GM19468 (cell line): ENCODE measurements at regions not wholly inside any gene's neighbourhood (a gene's known extent, or its start where the extent isn't known, plus 50 kb on each side); places are given as distances from the start of the nearest gene placed in this dataset.

Source experiments
- ATAC-seq: cut with Tn5 transposase; IDR thresholded peaks from one replicate; pipeline ENCODE4 v1.9.1; 2021; ENCODE audit warnings: mild to moderate bottlenecking, moderate library complexity, moderate number of reproducible peaks; ENCODE audit not compliant: unreplicated experiment; ENCODE audit errors: extremely low read depth

DNA sequence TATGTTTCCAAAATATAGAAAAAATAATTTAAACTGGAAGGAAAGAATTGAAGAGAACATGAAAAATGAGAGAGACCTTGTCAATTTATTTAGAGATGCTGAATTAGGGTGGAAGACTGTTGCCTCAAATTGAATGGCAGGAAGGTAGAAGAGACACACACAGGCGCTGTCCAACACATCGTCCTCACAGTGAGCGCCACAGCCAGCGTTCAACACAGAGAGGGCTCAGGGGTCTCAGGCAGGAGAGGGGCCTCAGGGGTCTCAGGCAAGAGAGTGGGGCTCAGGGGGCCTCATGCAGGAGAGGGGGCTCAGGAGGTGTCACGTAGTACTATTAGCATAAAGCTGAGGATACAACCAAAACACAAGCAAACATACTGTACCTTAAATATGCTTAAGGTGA is 65.7 kb downstream of the TMEM18 start:
- no peak for ATAC-seq

DNA sequence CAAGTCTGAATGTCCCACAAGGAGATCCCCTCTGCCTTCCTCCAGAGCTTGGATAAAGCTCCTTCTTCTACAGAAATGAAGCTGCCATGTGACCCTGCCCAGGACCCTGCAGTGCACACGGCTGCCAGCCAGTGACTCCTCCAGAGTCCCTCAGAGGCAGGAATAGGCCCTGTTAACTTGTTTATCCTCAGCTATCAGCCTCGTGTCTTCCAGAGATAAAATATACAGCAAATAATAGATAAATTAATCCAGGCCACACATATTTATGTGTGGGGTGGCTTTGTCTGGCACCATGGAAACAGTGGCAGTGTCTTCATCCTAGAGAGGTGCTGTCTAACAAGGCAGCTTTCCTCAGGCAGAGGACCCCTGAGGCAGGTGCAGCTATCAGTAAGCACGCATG is 66.7 kb downstream of the TMEM18 start:
- ATAC-seq: no peak

DNA sequence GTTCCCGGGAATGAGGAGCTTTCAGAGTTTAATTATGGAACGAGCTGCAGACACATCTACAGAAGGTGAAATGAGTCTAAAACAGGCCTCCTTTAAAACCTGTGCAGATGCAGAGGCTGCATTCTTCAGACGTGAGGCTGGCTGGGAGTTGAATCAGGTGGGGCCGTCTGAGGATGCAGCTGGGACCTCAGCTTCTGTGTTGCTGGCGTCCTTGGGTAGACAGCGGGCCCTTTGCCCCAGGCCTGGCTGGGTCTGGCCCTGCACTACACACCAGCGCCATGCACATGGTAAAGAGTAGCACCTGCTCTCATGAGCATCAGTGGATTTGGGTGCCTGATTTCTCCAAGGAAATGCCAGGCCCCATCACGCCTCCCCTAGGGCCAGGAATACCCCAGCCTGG is 67.3 kb downstream of the TMEM18 start:
- no peak for ATAC-seq

DNA sequence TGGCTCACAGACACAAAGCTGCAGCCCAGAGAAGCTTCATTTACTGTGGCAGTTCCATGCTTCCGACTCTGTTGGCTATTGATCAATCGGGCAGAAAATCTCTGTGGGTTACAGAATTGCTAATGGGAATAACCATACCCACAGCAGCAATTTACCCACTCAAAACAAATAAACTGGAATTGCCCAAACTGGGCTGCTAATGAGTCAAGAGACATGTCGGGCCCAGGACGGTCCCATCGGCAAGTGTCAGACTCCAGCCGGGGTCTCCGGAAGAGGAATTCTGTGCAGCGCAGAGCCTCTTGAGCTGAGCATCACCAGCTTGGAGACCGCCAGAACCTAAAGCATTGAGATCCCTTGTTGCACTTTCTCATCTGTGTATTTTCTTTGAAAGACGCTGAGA is 67.8 kb downstream of the TMEM18 start:
- no peak for ATAC-seq

DNA sequence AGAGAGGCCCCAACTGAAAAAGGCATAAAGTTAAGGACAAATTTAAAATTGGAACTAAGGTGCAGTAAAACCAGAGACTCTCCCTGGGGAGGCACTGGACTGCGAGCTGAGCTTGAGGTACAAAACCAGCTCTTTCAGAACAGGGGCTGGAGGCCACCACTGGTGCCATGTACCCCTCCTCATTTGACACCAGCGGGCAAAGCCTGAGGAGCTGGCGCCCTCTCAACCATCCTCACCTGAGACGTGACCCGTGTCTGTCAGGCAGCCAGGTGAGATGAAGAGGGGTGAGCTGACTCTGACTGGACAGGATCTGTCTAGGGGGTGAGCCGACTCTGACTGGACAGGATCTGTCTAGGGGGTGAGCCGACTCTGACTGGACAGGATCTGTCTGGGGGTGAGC is 68.5 kb downstream of the TMEM18 start:
- ATAC-seq: no peak

DNA sequence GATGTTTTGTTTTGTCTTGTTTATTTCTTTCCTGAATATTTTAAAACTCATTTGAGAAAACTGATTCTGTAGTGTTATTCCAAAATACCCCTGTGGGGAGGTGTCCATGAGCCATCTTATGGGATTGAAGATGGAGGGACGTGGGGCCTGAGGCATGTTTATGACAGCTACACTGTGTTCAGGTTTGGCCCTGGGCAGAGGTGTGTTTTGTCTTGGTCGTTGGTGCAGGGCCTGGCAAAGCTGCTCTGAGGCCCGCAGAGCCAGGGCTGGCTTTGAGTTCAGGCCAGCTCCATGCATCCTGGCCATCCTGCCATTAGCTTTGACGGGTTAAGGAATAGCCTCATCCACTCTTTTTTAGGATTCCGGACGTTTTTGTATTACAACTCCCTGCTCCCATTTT is 68.9 kb downstream of the TMEM18 start:
- ATAC-seq: no peak

DNA sequence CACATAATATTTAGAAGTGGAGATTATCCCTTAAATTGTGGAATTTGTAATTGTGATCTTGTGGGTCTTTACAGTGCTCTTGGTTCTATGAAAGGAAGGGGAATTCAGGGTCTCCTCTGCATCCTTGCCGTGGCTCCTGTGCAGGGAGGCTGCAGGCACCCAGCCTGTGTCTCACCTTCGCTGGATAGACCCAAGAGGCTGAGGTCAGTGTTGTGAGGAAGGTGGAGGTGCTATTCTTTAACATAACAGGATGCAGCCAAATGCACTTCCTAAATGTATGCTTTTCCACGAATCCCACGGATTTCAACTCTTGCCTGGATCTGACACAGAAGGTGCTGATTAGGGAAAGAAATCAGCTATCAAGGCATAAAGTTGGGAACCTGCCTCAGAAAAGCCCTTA is 69.5 kb downstream of the TMEM18 start:
- ATAC-seq: no peak

DNA sequence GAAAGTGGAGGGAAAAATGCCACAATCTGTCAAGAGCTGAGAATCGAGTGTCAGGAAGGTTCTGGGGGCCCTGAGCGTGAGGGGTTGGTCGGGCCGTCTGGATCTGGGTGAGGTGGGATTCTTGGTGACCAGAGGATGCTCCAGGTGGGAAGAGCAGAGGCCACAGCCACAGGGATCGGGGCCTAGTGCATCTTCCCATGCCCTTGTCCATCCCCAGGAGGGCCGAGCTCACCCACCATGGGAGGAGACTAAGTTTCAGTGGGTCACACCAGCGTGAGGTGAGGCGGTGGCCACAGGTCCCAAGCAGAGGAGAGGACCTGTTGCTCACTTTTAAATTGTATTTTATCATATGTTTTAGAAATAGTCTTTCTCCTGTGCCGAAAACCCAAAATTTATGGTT is 70.0 kb downstream of the TMEM18 start:
- no peak for ATAC-seq

DNA sequence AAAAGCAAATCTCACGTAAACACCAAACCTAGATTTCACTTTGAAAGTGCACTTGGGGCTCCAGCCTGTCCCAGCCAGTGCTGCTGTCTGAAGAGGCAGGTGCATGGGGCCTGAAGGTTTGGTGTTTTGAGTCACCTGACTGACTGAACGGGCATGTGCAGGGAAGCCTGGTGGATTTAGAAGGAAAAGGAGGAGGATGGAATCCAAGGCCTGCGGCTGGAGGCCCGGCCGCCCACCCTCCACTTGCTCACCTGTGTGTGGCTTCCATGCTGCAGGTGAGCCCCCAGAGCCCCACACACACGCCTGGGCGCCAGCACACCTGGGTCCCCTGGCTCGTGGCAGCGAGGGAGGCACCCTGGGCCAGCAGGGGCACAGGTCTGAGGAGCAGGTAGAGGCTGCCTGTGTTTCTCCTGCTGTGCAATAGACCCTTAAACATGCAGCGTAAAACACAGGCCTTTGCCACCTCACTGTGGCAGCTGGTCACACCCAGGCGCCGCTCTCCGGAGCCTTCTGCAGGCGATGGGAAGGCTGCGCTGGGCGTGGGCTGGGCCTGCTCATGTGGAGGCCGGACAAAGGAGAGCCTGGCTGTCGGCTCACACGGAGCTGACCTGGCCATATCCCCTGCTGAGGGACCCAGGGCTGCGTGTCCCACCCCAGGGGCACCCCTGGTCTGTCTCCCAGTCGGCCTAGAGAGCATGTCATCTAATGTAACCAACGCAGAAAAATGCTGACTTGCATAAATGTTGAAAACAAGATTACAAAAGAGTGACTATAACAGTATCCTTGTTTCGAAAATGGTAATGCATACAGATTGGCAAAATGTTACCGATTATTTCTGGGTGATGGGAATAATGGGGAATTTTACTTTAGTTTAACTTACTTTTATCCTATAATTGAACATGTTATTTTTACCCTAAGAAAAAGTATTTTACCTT is 71.3 kb downstream of the TMEM18 start:
- ATAC-seq: no peak

DNA sequence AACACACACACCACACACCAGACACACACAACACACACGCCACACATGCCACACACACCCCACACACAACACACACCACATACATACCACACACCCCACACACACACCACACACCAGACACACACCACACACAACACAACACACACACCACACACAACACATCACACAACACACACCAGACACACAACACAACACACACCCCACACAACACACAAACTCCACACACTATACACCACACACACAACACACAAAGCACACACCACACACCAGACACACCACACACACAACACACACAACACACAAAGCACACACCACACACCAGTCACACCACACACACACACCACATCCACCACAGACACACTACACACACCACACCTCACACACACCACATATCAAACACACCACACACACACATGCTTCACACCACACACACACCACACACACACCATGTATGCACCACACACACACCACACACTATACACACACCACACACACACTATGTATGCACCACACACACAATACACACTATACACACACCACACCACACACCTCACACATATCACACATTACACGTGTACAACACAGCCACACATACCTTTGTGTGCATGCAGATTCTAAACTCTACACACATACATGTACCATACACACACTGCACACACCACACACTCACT is 72.2 kb downstream of the TMEM18 start:
- ATAC-seq: no peak

DNA sequence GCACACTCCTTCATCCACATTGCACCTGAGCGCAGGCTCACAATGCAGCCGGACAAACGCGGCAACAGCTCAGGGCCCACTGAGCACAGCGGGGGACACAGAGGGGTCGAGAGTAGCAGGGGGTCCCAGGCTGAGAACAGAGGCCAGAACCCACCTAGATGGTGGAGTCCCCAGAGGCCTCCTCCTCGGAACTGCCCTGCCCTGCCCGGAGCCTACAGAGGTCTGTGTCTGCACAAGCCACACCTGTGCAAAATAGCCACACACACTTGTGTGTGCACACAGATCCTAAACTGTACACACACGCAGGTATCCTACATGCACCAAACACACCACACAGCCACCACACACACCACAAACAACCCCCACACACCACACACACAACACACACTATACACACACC is 72.8 kb downstream of the TMEM18 start:
- ATAC-seq: no peak

DNA sequence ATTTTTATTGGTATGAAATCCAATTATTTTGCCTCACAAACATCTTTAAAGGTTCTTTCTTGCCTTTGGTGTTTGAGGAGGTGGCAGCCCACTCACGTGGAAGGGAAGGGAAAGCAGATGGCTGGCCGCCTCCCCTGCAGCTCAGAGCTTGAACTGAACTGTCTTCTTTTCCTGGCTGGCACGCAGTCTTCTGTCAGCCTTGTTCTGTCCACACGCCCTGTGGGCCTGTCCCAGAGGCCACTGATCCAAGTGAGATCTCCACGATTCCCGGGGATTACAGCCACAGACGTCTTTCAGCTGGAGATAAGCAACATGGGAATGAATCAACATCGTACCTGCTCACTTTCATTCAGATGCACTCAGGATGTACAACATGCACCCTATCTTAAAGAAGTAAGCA is 73.3 kb downstream of the TMEM18 start:
- ATAC-seq: no peak

DNA sequence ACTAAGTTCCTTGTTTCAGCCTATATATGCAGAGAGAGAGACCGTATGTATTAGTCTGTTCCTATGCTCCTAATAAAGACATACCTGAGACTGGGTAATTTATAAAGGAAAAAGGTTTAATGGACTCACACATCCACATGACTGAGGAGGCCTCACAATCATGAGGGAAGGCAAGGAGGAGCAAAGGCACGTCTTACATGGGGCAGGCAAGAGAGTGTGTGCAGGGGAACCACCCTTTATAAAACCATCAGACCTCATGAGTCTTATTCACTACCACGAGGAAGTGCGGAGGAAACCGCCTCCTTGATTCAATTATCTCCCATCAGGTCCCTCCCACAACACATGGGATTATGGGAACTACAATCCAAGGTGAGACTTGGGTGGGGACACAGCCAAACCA is 73.8 kb downstream of the TMEM18 start:
- no peak for ATAC-seq

DNA sequence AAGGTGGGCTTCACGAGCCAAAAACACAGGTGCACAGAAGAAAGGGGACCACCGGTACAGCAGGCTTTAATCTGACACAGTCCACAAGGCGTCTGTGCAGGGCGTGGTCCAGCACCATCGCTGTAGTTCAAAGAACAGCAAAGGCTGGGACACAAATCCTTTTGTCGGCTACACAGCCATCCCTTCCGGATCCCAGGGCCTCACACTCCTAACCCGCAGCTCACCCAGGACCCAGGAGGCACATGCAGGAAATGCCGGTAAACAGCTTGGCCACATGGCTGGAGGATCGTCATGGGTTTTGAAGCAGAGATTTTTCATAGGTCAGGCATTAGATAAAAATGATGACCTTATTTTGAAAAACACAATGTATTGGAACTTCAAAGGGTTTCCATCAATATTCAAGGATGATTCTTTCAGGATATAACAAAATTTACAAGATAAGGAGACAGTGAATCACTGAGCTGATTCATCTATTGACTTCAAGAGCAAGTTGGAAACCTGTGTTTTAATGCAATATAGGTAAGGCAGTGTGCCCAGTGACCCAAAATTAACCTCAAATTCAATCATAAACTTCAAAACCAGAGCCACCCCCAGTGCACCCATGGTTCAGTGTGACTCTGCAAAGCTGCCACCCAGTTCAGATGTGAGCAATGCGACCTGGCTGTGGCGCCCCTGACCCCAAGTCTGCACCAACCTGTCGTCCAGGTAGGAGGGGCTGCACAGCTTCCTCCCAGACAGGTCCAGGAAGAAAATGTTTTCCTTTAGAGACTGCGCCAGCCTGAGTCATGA is 74.4 kb downstream of the TMEM18 start:
- ATAC-seq: no peak

DNA sequence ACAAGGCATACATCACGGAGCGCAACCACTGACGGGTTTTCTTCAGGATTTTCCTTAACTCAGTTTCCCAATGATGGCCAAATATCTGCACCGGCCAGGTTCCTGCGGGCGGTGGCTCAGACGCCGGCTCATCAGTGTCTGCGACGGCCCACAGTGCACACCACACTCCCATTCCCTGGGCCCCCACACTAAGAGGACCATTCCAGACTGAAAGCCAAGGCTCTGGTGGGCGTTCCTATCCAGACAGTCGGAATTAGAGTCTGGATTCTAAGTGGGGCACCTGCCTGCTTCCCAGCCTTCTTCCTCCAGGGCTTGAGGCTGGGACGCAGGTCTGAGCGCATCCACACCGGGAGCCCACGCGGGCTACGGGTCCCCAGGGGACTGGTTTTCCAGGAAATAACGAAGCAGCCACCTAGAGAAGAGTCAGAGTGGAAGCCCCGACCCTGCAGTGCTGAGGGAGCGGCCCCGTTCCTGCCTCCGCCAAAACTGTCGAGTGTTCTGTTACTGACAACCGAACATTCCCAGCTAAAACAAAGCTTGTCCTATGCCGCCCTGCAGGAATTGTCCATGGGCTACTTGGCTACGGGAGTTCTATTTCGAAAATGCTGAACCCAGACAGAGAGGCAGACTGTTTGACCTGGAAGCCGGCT is 75.3 kb downstream of the TMEM18 start:
- ATAC-seq: no peak

DNA sequence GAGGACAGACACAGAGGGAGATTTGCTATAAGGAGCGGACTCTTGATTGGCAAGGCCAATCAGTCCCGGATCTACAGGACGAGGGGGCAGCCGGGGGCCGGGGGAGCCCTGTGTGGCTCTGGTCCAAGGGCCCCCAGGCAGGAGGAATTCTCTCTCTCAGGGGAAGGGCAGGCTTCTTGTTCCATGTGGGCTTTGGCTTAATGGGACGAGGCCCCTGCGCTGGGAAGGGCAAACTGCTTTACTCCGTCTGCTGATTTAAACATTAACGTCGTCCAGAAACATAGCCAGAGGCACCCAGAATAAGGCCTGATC is 75.9 kb downstream of the TMEM18 start:
- no peak for ATAC-seq

DNA sequence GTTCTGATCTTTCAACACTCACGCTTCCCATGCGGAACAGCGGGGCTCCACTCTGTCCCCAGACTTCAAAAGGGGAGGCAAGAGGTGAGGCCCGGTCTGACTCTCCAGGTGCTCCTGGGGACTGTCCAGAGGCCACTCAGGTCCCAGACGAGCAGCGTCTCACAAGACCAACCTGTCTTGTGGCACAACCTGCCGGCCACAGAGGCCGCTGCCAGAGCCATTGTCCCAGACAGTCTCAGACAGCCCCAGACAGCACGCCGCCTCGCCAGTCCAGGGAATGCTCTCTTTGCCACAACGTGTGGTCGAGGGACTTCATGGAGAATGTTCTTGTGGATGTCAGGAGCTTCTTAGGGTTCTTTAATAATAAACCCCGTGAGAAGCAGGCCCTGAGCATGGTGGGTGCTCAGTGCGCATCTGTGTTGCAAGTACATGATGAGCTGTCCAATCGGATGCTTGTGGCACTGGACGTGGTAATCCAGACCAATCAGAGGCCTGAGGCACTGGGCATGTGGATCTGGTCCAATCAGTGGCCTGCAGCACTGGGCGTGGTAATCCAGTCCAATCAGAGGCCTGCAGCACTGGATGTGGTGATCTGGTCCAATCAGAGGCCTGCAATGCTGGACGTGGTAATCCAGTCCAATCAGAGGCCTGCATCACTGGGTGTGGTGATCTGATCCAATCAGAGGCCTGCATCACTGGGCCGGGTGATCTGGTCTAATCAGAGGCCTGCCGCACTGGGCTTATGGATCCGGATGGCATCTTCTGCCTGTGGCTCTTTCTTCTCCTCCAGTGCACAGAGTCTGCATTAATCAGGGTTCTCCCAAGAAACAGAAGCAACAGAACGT is 76.4 kb downstream of the TMEM18 start:
- ATAC-seq: no peak

DNA sequence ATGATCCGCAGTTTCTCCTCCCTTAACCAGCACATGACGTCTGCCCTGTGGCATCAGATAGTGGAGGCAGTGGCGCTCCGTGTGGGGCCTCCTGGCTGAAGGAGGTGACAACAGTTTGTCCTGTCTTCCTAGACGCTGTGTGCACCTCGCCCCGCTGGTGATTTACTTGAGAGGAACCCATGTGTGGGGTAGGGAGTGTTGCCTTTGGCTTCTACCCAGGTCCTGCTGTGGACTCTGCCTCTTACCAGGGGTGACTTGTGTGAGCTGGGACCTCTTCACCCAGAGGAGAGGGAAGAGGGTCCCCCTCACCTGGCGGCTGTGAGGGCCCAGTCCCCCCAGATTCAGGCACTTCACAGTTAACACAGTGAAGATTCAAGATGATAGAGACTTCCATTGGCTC is 77.6 kb downstream of the TMEM18 start:
- no peak for ATAC-seq

DNA sequence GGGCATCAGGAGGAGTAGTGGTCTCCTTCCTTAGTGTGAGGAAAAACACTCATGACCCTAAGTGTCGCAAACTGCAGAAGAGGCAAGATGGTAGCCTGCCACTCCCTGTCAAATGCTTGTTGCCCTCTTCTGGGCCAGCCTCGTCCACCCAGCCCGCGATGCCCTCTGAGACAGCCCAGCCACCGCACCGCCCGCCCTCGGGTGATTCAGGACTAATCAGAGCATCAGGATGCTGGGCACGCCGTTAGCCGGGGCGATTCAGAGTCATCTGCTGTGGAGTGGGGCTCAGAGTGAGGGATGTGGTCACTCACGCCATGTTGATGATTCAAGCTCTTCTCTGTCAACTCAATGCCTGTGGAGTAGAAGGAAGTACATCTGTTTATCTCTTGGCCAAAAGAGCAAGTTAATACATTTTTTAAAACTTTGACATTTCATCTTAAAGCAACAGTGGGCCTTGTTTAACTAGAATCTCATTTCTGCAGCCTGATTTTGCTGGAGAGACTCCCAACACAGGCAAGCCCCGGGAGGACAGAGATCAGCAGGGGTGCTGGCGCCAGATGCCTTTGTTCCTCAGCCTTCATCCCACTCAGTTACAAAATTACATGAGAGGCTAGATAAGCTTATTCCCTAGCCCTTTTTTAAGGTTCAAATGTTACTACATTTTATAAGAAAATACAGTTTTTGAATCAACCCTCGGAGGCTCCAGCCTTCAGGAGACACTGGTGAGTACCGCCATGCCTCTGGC is 79.0 kb downstream of the TMEM18 start:
- no peak for ATAC-seq
